Ishikawa (cell line): ENCODE measurements at regions not wholly inside any gene's neighbourhood (a gene's known extent, or its start where the extent isn't known, plus 50 kb on each side); places are given as distances from the start of the nearest gene placed in this dataset.

Experiments used
- EP300 ChIP-seq: IDR thresholded peaks from 2 replicates; pipeline ENCODE4 v1.6.1; 2012; ENCODE audit warnings: borderline replicate concordance
- FOXM1 ChIP-seq: IDR thresholded peaks from 2 replicates; pipeline ENCODE4 v1.6.1; 2012; ENCODE audit warnings: low read depth, borderline replicate concordance
- TCF12 ChIP-seq: IDR thresholded peaks from 2 replicates; pipeline ENCODE4 v1.6.1; 2012; ENCODE audit warnings: low read depth

GRCh38 chr1:96641282-96641681 is 80.3 kb upstream of the PTBP2 start:
- TF ChIP-seq EP300 (no peak), FOXM1 (no peak), TCF12 (no peak)
